K562 (cell line): ENCODE measurements at regions not wholly inside any gene's neighbourhood (a gene's known extent, or its start where the extent isn't known, plus 50 kb on each side); places are given as distances from the start of the nearest gene placed in this dataset.
"Not testable (repeated sequence)": the region's sequence is repeated elsewhere in the genome, so short reads cannot be mapped to it uniquely, and the experiment has no call there.

Experiments used
- ATF1 ChIP-seq, 2 experiments: fragments of 450-650 bp in 1 of 2; IDR thresholded peaks; 2 replicates each; pipeline ENCODE4 v1.6.1; 2016; ENCODE audit warnings: missing compliant biosample characterization in 1 of 2, missing genetic modification characterization in 1 of 2
- CTCF ChIP-seq, 3 experiments: IDR thresholded peaks in 2 of 3; conservative IDR thresholded peaks in 1 of 3; 2 replicates each; pipeline ENCODE4 v1.5.1; 2011 to 2012; ENCODE audit warnings: low read length in 3 of 3, mild to moderate bottlenecking in 3 of 3, control low read depth in 2 of 3, improper control_type of control experiment in 1 of 3, inconsistent platforms in 1 of 3, low read depth in 1 of 3, mixed read lengths in 1 of 3, moderate library complexity in 1 of 3; ENCODE audit not compliant: insufficient read depth in 2 of 3
- FOXM1 ChIP-seq, 2 experiments: fragments of 450-650 bp in 1 of 2; sonication (generic) in 1 of 2; formaldehyde crosslinking in 1 of 2; IDR thresholded peaks; 2 replicates each; pipeline versions ENCODE4 v1.6.1 to v1.9.0; 2017 to 2022; ENCODE audit warnings: low read depth in 2 of 2, mild to moderate bottlenecking in 2 of 2, missing genetic modification reagents in 1 of 2, moderate library complexity in 1 of 2
- NEUROD1 ChIP-seq: fragments of 150-350 bp; IDR thresholded peaks from 2 replicates; pipeline ENCODE4 v1.6.1; 2014; ENCODE audit warnings: borderline replicate concordance, low read length, low read depth; ENCODE audit not compliant: partially characterized antibody
- SIN3A ChIP-seq, 2 experiments: fragments of 150-350 bp in 1 of 2; IDR thresholded peaks; 2 replicates each; pipeline ENCODE4 v1.6.1; 2011 to 2016; ENCODE audit warnings: borderline replicate concordance in 2 of 2, low read depth in 2 of 2, low read length in 2 of 2, mild to moderate bottlenecking in 2 of 2, moderate library complexity in 2 of 2; ENCODE audit not compliant: control insufficient read depth in 1 of 2
- ZFP91 ChIP-seq: sonication (generic); formaldehyde crosslinking; IDR thresholded peaks from 2 replicates; pipeline ENCODE4 v1.8.0; 2022; ENCODE audit warnings: mild to moderate bottlenecking, missing genetic modification reagents
- ZNF24 ChIP-seq: fragments of 450-650 bp; IDR thresholded peaks from 2 replicates; pipeline ENCODE4 v1.6.1; 2016

- not testable (repeated sequence) for TF ChIP-seq ATF1 (CRISPR knock-in tag; IDR thresholded peaks at IDR 0.05); ATF1 (tag; IDR thresholded peaks at IDR 0.05); ZFP91 (CRISPR knock-in tag); NEUROD1; SIN3A (IDR thresholded peaks at IDR 0.05; ENCODE audit: borderline replicate concordance in 2 of 2, control insufficient read depth in 1 of 2, low read depth in 2 of 2, low read length in 2 of 2); ZNF24; CTCF (IDR thresholded peaks at IDR 0.05 in 2 of 3, conservative IDR thresholded peaks at IDR 0.05 in 1 of 3; ENCODE audit: insufficient read depth in 2 of 3, low read depth in 1 of 3, low read length in 3 of 3); FOXM1 (IDR thresholded peaks at IDR 0.05; ENCODE audit: low read depth); FOXM1 (CRISPR knock-in tag; IDR thresholded peaks at IDR 0.05; ENCODE audit: low read depth)
Measured at GRCh38 chr2:91500978-91501310, 2809.5 kb downstream of the RPIA start.
